ENCODE measurements at regions not wholly inside any gene's neighbourhood (a gene's known extent, or its start where the extent isn't known, plus 50 kb on each side); places are given as distances from the start of the nearest gene placed in this dataset.

DNA sequence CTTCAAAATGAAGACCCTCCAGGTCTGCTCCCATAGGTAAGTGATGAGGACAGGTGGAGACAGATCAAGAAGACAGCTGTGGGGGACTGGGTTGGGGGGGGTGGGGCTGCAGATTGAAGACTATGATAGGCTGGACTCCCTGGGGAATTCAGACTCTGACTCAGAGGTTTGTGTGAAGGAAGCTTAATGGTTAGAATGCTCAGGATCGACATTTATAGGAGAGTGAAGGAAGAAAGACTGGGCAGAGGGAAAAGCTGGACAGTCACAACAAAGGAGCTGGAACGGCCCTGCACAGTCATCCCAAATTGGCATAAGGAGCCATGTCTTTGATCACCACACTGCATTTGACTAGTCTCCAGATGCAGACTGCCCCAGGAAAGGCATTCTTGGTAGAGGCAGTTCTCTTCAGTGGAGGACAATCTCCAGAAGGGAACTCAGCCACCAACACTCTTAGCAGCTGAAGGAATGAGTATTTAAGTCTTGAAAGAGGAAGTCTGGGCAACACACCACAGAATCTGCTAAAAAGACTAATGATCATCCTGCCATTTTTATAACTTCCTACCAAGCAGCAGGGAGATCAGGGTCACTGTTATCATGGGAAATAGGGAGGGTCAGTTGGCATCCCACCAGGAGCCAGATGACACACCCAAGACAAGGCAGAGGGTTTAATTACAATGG lies 120.0 kb upstream of the ZC3H11B start:
- TF ChIP-seq, protein P1, sequence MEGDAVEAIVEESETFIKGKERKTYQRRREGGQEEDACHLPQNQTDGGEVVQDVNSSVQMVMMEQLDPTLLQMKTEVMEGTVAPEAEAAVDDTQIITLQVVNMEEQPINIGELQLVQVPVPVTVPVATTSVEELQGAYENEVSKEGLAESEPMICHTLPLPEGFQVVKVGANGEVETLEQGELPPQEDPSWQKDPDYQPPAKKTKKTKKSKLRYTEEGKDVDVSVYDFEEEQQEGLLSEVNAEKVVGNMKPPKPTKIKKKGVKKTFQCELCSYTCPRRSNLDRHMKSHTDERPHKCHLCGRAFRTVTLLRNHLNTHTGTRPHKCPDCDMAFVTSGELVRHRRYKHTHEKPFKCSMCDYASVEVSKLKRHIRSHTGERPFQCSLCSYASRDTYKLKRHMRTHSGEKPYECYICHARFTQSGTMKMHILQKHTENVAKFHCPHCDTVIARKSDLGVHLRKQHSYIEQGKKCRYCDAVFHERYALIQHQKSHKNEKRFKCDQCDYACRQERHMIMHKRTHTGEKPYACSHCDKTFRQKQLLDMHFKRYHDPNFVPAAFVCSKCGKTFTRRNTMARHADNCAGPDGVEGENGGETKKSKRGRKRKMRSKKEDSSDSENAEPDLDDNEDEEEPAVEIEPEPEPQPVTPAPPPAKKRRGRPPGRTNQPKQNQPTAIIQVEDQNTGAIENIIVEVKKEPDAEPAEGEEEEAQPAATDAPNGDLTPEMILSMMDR (IDR thresholded peaks at IDR 0.05): no peak
- TF ChIP-seq POLR2A (IDR thresholded peaks at IDR 0.05): no peak

Measured in thyroid gland (tissue), 4 donors.